ENCODE measurements at regions not wholly inside any gene's neighbourhood (a gene's known extent, or its start where the extent isn't known, plus 50 kb on each side); places are given as distances from the start of the nearest gene placed in this dataset.

DNA sequence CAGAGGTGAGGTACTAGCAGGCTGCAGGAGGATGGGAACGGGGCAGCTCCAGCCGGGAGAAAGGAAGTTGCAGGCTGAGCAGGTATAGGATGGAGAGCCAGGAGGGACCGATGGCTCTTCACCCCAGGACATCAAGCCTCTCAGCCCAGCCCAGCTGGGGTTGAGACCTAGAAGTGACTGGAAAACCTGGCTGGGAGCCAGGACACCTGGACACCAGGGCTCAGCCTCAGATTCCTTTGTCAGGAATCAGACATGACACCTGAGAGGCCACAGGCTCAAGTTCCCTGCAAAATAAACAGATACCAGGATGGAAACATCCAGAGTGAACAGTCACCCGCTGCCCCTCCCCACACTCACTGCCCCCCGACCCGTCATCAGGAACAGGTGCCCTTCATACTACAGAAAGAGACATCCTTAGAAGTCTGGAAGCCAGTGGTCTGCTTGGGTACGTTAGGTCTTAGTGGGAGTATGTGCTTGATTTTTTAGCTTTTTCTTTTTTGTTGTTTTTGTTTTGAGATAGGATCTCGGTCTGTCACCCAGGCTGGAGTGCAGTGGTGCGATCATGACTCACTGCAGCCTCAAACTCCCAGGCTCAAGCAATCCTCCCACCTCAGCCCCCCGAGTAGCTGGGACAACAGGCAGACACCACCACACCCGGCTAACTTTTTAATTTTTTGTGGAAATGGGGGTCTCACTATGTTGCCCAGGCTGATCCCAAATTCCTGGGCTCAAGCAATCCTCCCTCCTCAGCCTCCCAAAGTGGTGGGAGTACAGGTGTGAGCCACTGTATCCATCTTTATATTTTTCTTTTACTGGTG, 74.5 kb upstream of the CALM2 start:
- TF ChIP-seq, protein P1, sequence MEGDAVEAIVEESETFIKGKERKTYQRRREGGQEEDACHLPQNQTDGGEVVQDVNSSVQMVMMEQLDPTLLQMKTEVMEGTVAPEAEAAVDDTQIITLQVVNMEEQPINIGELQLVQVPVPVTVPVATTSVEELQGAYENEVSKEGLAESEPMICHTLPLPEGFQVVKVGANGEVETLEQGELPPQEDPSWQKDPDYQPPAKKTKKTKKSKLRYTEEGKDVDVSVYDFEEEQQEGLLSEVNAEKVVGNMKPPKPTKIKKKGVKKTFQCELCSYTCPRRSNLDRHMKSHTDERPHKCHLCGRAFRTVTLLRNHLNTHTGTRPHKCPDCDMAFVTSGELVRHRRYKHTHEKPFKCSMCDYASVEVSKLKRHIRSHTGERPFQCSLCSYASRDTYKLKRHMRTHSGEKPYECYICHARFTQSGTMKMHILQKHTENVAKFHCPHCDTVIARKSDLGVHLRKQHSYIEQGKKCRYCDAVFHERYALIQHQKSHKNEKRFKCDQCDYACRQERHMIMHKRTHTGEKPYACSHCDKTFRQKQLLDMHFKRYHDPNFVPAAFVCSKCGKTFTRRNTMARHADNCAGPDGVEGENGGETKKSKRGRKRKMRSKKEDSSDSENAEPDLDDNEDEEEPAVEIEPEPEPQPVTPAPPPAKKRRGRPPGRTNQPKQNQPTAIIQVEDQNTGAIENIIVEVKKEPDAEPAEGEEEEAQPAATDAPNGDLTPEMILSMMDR (IDR thresholded peaks at IDR 0.05) = no peak
- H3K4me3 ChIP-seq = no peak overlapping the region
- H3K27ac ChIP-seq = no peak overlapping the region
- H3K36me3 ChIP-seq = no peaks in the 10 kb centered on the region
- H3K4me1 ChIP-seq = no peaks in the 10 kb centered on the region
- H3K27me3 ChIP-seq = no peaks in the 10 kb centered on the region
- DNase-seq (no peak), ATAC-seq (peak; percentile 30)
- H3K9me3 ChIP-seq = no peaks in the 10 kb centered on the region
- intact Hi-C loops (cut with DNase I) = no loop called here

DNA sequence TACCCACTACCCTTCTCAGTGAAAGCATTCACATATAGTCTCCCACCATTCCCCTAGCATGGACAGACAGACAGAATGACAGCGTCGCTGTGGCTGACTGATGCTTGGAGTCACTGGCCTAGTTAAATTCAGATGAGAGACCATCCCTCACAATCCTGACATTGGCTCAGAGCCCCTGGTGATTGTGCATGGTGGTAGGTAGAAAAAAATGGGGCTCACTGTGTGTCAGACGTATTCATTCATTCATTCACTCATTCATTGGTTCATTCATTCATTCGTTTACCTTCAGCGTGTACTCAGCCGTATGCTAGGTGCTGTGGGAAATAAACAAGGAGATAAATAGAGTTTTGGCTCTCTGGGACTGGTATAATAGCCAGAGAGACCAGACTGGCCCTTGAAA, 73.6 kb upstream of the CALM2 start:
- H3K27ac ChIP-seq = no peak overlapping the region
- no peaks in the 10 kb centered on the region for H3K36me3 ChIP-seq
- DNase-seq (no peak), ATAC-seq (no peak)
- H3K27me3 ChIP-seq = no peaks in the 10 kb centered on the region
- TF ChIP-seq, protein P1 (IDR thresholded peaks at IDR 0.05) = no peak
- no peaks in the 10 kb centered on the region for H3K9me3 ChIP-seq
- no peak overlapping the region for H3K4me3 ChIP-seq
- intact Hi-C loops (cut with DNase I) = no loop called here
- no peaks in the 10 kb centered on the region for H3K4me1 ChIP-seq

DNA sequence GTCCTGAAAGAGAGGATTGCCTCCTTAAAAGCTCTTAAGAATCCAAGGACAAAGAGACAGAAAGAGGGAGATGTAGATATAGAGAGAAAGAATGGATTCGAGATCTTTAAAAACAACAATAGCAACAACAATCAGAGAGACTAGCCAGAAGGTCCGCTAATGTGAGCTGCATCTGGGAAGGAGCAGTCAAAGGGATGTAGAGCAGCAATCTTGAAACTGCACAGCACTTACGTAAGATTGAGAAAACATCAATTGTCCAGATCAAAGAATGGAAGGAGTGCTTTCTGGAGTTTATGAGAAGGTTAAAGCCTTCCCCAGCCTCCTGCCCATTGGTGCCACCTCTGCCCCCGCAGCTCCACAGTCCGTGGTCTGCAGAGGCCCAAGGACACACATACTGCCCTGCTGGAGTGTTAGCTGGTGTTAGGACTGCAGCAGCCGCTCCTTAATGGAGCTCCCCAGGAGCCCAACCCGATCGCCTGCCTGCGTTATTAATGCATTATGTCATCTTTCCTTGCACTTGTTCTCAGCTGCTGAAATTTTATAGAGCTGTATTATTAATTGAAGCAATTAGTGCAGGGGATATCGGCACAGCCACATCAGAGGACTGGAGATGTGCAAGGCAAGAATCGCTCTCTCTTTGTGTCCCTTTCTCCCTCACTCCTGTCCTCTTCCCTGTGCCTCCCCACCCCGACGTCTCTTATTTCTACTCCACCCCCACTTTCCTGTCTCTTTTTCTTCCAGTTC, 73.0 kb upstream of the CALM2 start:
- H3K9me3 ChIP-seq = no peaks in the 10 kb centered on the region
- H3K27me3 ChIP-seq = no peaks in the 10 kb centered on the region
- ATAC-seq (peak; percentile 76), DNase-seq (no peak)
- intact Hi-C loops (cut with DNase I) = no loop called here
- H3K36me3 ChIP-seq = no peaks in the 10 kb centered on the region
- H3K4me1 ChIP-seq = no peaks in the 10 kb centered on the region
- TF ChIP-seq, protein P1 (IDR thresholded peaks at IDR 0.05) = no peak
- no peak overlapping the region for H3K4me3 ChIP-seq
- no peak overlapping the region for H3K27ac ChIP-seq

DNA sequence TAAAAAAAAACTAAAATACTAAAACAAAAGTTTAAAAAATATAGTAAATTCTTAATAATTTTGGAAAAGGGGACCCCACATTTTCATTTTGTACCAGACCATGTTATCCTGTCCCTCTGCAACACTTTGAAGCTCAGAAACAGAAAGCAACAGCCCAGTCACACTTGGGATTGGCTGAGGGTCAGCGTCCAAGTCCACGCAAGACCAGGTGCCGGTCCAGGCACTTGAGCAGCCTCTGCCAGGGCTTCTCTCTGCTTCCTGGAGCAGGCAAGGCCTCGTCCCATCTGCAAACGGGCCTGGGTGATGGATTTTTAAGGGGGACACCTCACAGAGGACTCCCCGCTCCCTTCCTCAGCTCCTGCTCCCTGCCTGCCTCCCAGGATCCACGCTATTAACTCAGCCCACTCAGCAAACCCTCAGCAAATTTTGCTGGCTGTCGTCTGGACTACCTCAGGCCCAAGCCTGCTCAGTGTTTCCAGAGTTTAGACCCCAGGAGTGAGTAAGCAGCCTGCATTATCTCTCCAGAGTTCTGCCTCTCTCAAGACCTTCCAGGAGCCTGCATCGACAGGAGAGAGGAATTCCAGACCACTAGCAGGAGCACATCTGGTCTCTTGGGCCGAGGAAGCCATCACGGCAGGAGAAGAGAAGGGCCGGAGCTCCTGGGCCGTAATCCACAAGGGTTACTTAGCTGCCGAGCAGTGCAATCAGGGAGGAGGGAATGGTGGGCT, 67.4 kb upstream of the CALM2 start:
- TF ChIP-seq, protein P1 (IDR thresholded peaks at IDR 0.05) = no peak
- H3K36me3 ChIP-seq = no peaks in the 10 kb centered on the region
- ATAC-seq (no peak), DNase-seq (no peak)
- intact Hi-C loops (cut with DNase I) = no loop called here
- H3K9me3 ChIP-seq = no peaks in the 10 kb centered on the region
- H3K27ac ChIP-seq = no peak overlapping the region
- H3K4me1 ChIP-seq = no peaks in the 10 kb centered on the region
- H3K27me3 ChIP-seq = no peaks in the 10 kb centered on the region
- no peak overlapping the region for H3K4me3 ChIP-seq

DNA sequence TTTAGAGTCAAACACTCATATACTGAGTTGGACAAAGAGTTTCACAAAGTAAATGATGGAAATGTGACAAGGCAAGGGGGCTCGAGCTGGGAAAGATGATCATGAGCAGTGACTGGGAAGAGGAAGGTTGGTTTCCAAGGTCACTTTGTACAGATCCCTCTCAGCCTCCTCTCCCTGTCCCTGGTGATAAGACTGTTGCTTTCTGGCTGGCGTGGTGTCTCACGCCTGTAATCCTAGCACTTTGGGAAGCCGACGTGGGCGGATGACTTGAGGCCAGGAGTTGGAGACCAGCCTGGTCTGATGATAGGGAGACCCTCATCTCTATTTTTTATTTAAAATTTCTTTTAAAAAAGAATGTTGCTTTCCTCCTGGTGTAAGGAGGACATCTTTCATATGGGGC, 65.4 kb upstream of the CALM2 start:
- H3K36me3 ChIP-seq = no peaks in the 10 kb centered on the region
- intact Hi-C loops (cut with DNase I) = no loop called here
- TF ChIP-seq, protein P1 (IDR thresholded peaks at IDR 0.05) = no peak
- DNase-seq (no peak), ATAC-seq (no peak)
- H3K4me1 ChIP-seq = no peaks in the 10 kb centered on the region
- H3K4me3 ChIP-seq = no peak overlapping the region
- no peaks in the 10 kb centered on the region for H3K27me3 ChIP-seq
- H3K9me3 ChIP-seq = no peaks in the 10 kb centered on the region
- H3K27ac ChIP-seq = no peak overlapping the region
